ENCODE measurements at regions not wholly inside any gene's neighbourhood (a gene's known extent, or its start where the extent isn't known, plus 50 kb on each side); places are given as distances from the start of the nearest gene placed in this dataset.
"Not testable (repeated sequence)": the region's sequence is repeated elsewhere in the genome, so short reads cannot be mapped to it uniquely, and the experiment has no call there.

DNA sequence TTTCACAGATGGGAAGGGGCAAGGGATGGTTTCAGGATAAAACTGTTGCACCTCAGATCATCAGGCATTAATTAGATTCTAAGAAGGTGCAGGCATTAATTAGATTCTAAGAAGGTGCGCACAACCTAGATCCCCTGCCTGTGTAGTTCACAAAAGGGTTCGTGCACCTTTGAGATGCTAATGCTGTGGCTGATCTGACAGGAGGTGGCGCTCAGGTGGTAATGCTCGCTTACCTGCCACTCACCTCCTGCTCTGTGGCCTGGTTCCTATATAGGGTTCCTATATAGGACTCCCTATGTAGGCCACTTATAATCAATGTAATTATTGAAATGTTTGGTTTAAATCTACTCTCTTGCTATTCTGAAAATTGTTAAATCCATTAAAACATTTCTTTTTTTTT lies 171.0 kb downstream of the MSX2 start:
- Histone ChIP-seq H3K27me3 (ENCODE audit: insufficient read depth, low read length, poor library complexity, severe bottlenecking) (no peaks in the 10 kb centered on the region), H3K27ac (ENCODE audit: low read depth, low read length) (no peak overlapping the region), H3K4me1 (ENCODE audit: insufficient read depth, low read length) (no peaks in the 10 kb centered on the region), H3K4me3 (ENCODE audit: low read length) (no peak overlapping the region), H3K36me3 (ENCODE audit: insufficient read depth, low read length) (no peaks in the 10 kb centered on the region), H3K9me3 (ENCODE audit: low read length) (no peaks in the 10 kb centered on the region)
- Mint-ChIP-seq H3K4me1 (no peaks in the 10 kb centered on the region), H3K4me3 (no peak overlapping the region), H3K27me3 (peaks cover 4 to 15% of the 10 kb centered on the region in 2 donors), H3K27ac (no peak overlapping the region), H3K9me3 (no peaks in the 10 kb centered on the region), H3K36me3 (no peaks in the 10 kb centered on the region)
- no peak for DNase-seq
- ChIA-PET CTCF (no interaction called here), POLR2A (no interaction called here)

DNA sequence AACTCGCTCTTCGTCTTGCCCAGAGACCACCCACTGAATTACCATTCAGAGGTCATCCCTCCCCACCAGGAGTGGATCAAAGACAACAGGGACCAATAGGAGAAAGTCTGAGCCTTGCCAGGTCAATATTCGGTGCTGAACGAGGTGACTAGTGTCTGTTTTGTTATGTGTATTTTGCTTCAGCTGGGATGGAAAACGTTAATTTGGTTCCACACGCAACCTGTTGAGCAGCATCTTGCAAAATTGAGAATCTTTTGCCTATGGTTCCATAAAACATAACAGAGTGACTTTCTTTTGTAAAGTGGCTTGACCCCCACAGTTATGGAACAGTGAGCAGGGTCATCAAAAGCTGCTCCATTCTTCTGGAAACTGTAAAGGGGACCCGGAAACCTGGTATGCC lies 168.4 kb downstream of the MSX2 start:
- H3K27ac Mint-ChIP-seq = no peak overlapping the region
- Histone ChIP-seq H3K27me3 (ENCODE audit: insufficient read depth, low read length, poor library complexity, severe bottlenecking) (no peaks in the 10 kb centered on the region), H3K27ac (ENCODE audit: low read depth, low read length) (no peak overlapping the region), H3K4me1 (ENCODE audit: insufficient read depth, low read length) (no peaks in the 10 kb centered on the region), H3K9me3 (ENCODE audit: low read length) (no peaks in the 10 kb centered on the region), H3K4me3 (ENCODE audit: low read length) (no peak overlapping the region), H3K36me3 (ENCODE audit: insufficient read depth, low read length) (no peaks in the 10 kb centered on the region)
- no peak overlapping the region for H3K4me3 Mint-ChIP-seq
- ChIA-PET CTCF (no interaction called here), POLR2A (no interaction called here)
- H3K9me3 Mint-ChIP-seq = no peaks in the 10 kb centered on the region
- H3K4me1 Mint-ChIP-seq = no peaks in the 10 kb centered on the region
- peaks cover 4 to 11% of the 10 kb centered on the region in 2 donors for H3K27me3 Mint-ChIP-seq
- DNase-seq = no peak
- no peaks in the 10 kb centered on the region for H3K36me3 Mint-ChIP-seq

GRCh38 chr5:174880412-174881200 lies 156.2 kb downstream of the MSX2 start:
- H3K4me3 ChIP-seq (ENCODE audit: low read length); POLR2A ChIA-PET; H3K4me1 Mint-ChIP-seq; H3K9me3 Mint-ChIP-seq; H3K4me1 ChIP-seq (ENCODE audit: insufficient read depth, low read length); DNase-seq; H3K36me3 Mint-ChIP-seq; H3K27ac Mint-ChIP-seq; H3K4me3 Mint-ChIP-seq; H3K27me3 ChIP-seq (ENCODE audit: insufficient read depth, low read length, poor library complexity, severe bottlenecking); CTCF ChIA-PET; H3K27ac ChIP-seq (ENCODE audit: low read depth, low read length); H3K36me3 ChIP-seq (ENCODE audit: insufficient read depth, low read length); H3K27me3 Mint-ChIP-seq; H3K9me3 ChIP-seq (ENCODE audit: low read length): not testable (repeated sequence)

DNA sequence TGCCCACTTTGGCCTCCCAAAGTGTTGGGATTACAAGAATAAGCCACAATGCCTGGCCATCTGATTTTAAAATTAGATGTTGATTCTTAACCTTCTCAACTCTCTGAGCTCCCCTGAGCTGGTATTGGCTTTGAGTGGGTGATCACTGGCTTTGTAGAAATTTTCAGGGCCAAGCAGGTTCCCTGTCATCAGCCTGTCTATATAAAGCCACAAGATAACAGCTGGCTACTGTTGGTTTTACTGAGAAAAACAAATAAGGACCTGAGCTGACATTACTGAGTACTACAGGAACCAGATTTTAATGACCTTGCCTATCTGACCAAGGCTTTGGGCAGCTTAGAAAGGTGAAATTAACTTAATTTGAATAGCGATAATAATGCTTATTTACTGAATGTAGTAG lies 153.6 kb downstream of the MSX2 start:
- DNase-seq = no peak
- H3K9me3 ChIP-seq (ENCODE audit: low read length) = no peaks in the 10 kb centered on the region
- CTCF ChIA-PET = no interaction called here
- no peaks in the 10 kb centered on the region for H3K4me1 ChIP-seq (ENCODE audit: insufficient read depth, low read length)
- H3K4me3 ChIP-seq (ENCODE audit: low read length) = no peak overlapping the region
- H3K4me3 Mint-ChIP-seq = no peak overlapping the region
- no peaks in the 10 kb centered on the region for H3K36me3 ChIP-seq (ENCODE audit: insufficient read depth, low read length)
- H3K27ac ChIP-seq (ENCODE audit: low read depth, low read length) = no peak overlapping the region
- H3K9me3 Mint-ChIP-seq = peaks cover 0 to 2% (median 0%) of the 10 kb centered on the region in 5 donors
- H3K4me1 Mint-ChIP-seq = no peaks in the 10 kb centered on the region
- no peaks in the 10 kb centered on the region for H3K36me3 Mint-ChIP-seq
- H3K27me3 Mint-ChIP-seq = no peaks in the 10 kb centered on the region
- no peaks in the 10 kb centered on the region for H3K27me3 ChIP-seq (ENCODE audit: insufficient read depth, low read length, poor library complexity, severe bottlenecking)
- no peak overlapping the region for H3K27ac Mint-ChIP-seq
- POLR2A ChIA-PET = no interaction called here

DNA sequence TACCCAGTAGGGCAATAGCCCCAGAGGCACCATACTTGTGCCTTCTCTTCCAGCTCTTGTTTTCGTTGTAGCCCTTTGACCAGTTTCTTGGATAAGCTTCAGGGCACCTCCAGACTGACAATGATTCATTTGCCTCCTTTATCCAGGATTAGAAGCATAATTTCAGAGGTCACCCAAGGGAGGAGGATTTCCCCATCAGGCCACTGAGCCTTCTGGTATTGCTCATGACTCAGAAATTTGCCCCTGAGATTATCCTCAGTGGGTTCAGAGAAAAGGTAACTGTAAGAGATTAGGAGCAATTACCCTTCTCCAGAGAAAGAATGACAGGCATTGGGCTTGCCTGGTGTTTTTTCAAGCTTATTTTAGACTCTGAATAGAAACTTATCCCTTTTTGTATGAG lies 147.9 kb downstream of the MSX2 start:
- Mint-ChIP-seq H3K4me3 (no peak overlapping the region), H3K9me3 (peaks cover 0 to 5% (median 0%) of the 10 kb centered on the region in 5 donors), H3K27me3 (peaks cover 4% of the 10 kb centered on the region in 2 donors), H3K36me3 (no peaks in the 10 kb centered on the region), H3K4me1 (no peaks in the 10 kb centered on the region), H3K27ac (no peak overlapping the region)
- H3K36me3 ChIP-seq (ENCODE audit: insufficient read depth, low read length) = no peaks in the 10 kb centered on the region
- no peaks in the 10 kb centered on the region for H3K4me1 ChIP-seq (ENCODE audit: insufficient read depth, low read length)
- H3K27ac ChIP-seq (ENCODE audit: low read depth, low read length) = no peak overlapping the region
- DNase-seq = no peak
- no peak overlapping the region for H3K4me3 ChIP-seq (ENCODE audit: low read length)
- ChIA-PET POLR2A (no interaction called here), CTCF (no interaction called here)
- H3K27me3 ChIP-seq (ENCODE audit: insufficient read depth, low read length, poor library complexity, severe bottlenecking) = no peaks in the 10 kb centered on the region
- H3K9me3 ChIP-seq (ENCODE audit: low read length) = no peaks in the 10 kb centered on the region

DNA sequence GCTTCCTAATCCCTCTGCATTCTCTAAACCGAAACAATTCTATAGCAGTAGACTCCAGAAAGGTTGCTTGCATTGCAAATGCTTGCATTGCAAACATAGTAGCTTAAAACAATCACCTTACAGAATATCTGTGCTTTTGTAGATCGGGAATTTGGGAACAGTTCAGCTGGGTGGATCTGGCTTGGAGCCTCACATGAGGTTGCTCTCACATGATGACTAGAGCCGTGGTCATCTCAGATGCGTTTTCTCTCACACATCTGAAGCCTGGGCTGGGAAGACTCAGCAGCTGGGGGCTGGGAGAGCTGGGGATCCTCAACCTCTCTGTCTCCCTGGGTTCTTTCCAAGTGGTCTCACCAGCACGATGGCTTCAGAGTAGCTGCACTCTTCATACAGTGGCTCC lies 127.8 kb downstream of the MSX2 start:
- Mint-ChIP-seq H3K27ac (no peak overlapping the region), H3K4me3 (no peak overlapping the region), H3K27me3 (peaks cover 0 to 2% of the 10 kb centered on the region in 2 donors), H3K36me3 (no peaks in the 10 kb centered on the region), H3K9me3 (peaks cover 0 to 6% (median 0%) of the 10 kb centered on the region in 5 donors), H3K4me1 (no peaks in the 10 kb centered on the region)
- POLR2A ChIA-PET = no interaction called here
- no peaks in the 10 kb centered on the region for H3K9me3 ChIP-seq (ENCODE audit: low read length)
- no peak overlapping the region for H3K4me3 ChIP-seq (ENCODE audit: low read length)
- H3K27ac ChIP-seq (ENCODE audit: low read depth, low read length) = no peak overlapping the region
- no peaks in the 10 kb centered on the region for H3K36me3 ChIP-seq (ENCODE audit: insufficient read depth, low read length)
- no peak for DNase-seq
- H3K27me3 ChIP-seq (ENCODE audit: insufficient read depth, low read length, poor library complexity, severe bottlenecking) = no peaks in the 10 kb centered on the region
- CTCF ChIA-PET = no interaction called here
- no peaks in the 10 kb centered on the region for H3K4me1 ChIP-seq (ENCODE audit: insufficient read depth, low read length)

- CTCF ChIA-PET = no interaction called here
- H3K4me3 Mint-ChIP-seq = no peak overlapping the region
- Histone ChIP-seq H3K36me3 (ENCODE audit: insufficient read depth, low read length) (no peaks in the 10 kb centered on the region), H3K27me3 (ENCODE audit: insufficient read depth, low read length, poor library complexity, severe bottlenecking) (no peaks in the 10 kb centered on the region), H3K27ac (ENCODE audit: low read depth, low read length) (no peak overlapping the region), H3K4me1 (ENCODE audit: insufficient read depth, low read length) (no peaks in the 10 kb centered on the region), H3K9me3 (ENCODE audit: low read length) (no peaks in the 10 kb centered on the region), H3K4me3 (ENCODE audit: low read length) (no peak overlapping the region)
- no peaks in the 10 kb centered on the region for H3K4me1 Mint-ChIP-seq
- H3K27me3 Mint-ChIP-seq = peaks cover 0 to 2% of the 10 kb centered on the region in 2 donors
- no peak overlapping the region for H3K27ac Mint-ChIP-seq
- DNase-seq = no peak
- H3K9me3 Mint-ChIP-seq = peaks cover 0 to 6% (median 0%) of the 10 kb centered on the region in 5 donors
- H3K36me3 Mint-ChIP-seq = no peaks in the 10 kb centered on the region
- POLR2A ChIA-PET = no interaction called here
These were observed 126.3 kb downstream of the MSX2 start for GRCh38 chr5:174850565-174851169.

DNA sequence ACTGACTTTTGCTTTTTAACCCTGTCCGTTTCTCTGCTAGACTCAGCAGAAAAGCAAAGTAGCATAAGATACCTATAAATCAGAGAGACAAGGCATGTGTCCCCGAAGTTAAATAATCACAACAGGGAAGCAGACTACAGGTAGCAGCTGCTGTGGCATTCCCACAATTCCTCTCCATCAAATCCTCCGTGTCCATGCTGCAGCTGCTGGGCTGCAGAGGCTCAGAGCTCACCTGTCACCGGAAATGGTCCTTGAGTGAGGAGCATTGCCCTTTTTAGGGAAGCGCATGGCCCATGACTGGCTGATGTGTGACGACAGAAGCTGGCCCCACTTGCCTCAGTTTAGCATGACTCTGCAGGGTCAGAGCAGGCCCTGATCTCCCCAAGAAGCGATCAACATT lies 125.0 kb downstream of the MSX2 start:
- Mint-ChIP-seq H3K27me3 (peaks cover 0 to 6% of the 10 kb centered on the region in 2 donors), H3K27ac (no peak overlapping the region)

More for the DNA sequence above, 125.0 kb downstream of the MSX2 start:
- no peaks in the 10 kb centered on the region for H3K9me3 ChIP-seq (ENCODE audit: low read length)
- no peak for DNase-seq
- H3K4me3 Mint-ChIP-seq = no peak overlapping the region
- CTCF ChIA-PET = no interaction called here
- no peaks in the 10 kb centered on the region for H3K36me3 ChIP-seq (ENCODE audit: insufficient read depth, low read length)
- no peaks in the 10 kb centered on the region for H3K36me3 Mint-ChIP-seq
- peaks cover 0 to 6% (median 0%) of the 10 kb centered on the region in 5 donors for H3K9me3 Mint-ChIP-seq
- no peaks in the 10 kb centered on the region for H3K27me3 ChIP-seq (ENCODE audit: insufficient read depth, low read length, poor library complexity, severe bottlenecking)
- POLR2A ChIA-PET = no interaction called here
- no peaks in the 10 kb centered on the region for H3K4me1 Mint-ChIP-seq
- no peaks in the 10 kb centered on the region for H3K4me1 ChIP-seq (ENCODE audit: insufficient read depth, low read length)
- H3K27ac ChIP-seq (ENCODE audit: low read depth, low read length) = no peak overlapping the region
- no peak overlapping the region for H3K4me3 ChIP-seq (ENCODE audit: low read length)
